Aorta (tissue), 5 donors: ENCODE measurements at regions not wholly inside any gene's neighbourhood (a gene's known extent, or its start where the extent isn't known, plus 50 kb on each side); places are given as distances from the start of the nearest gene placed in this dataset.
A peak's percentile ranks its signal among the peaks of the same experiment; 100 is the strongest.

ENCODE experiments used
- ATAC-seq: fragments of 200-7000 bp; cut with Tn5 transposase; one replicate; pipeline ENCODE4 v1.9.1; 2022; ENCODE audit warnings: moderate library complexity; ENCODE audit not compliant: low FRiP score
- DNase-seq, 2 donors: peaks; one replicate each; pipeline ENCODE4 v3.0.0-alpha.2; 2020
- H3K27ac ChIP-seq, 2 donors: one replicate each; pipeline ENCODE4 v1.5.1; 2013; ENCODE audit warnings: low read length in 2 of 2, mild to moderate bottlenecking in 2 of 2, moderate library complexity in 2 of 2, control low read depth in 1 of 2, inconsistent platforms in 1 of 2, low read depth in 1 of 2
- H3K27me3 ChIP-seq, 2 donors: one replicate each; pipeline ENCODE4 v1.6.1; 2013; ENCODE audit warnings: control low read depth in 1 of 2, low read length in 1 of 2, mild to moderate bottlenecking in 1 of 2, moderate library complexity in 1 of 2; ENCODE audit not compliant: insufficient read depth in 2 of 2, control insufficient read depth in 1 of 2
- H3K36me3 ChIP-seq, 2 donors: one replicate each; pipeline ENCODE4 v1.6.1; 2013; ENCODE audit warnings: control low read depth in 1 of 2, low read length in 1 of 2, mild to moderate bottlenecking in 1 of 2; ENCODE audit not compliant: insufficient read depth in 2 of 2, control insufficient read depth in 1 of 2
- H3K4me1 ChIP-seq, 2 donors: one replicate each; pipeline ENCODE4 v1.6.1; 2013; ENCODE audit warnings: low read length in 2 of 2, control low read depth in 1 of 2, mild to moderate bottlenecking in 1 of 2, moderate library complexity in 1 of 2; ENCODE audit not compliant: insufficient read depth in 2 of 2, control insufficient read depth in 1 of 2
- H3K4me3 ChIP-seq, 2 donors: one replicate each; pipeline ENCODE4 v1.5.1; 2013; ENCODE audit warnings: low read length in 2 of 2, control low read depth in 1 of 2, mild to moderate bottlenecking in 1 of 2
- H3K9me3 ChIP-seq: one replicate; pipeline ENCODE4 v1.6.1; 2013; ENCODE audit warnings: mild to moderate bottlenecking, low read length; ENCODE audit not compliant: control insufficient read depth
- WGBS, 2 donors: extraction: QIAGEN DNeasy Blood & Tissue Kit; methylation state at CpG; one replicate each; pipeline ENCODE4 v1.1.7; 2013; 5-methylcytosine and 5-hydroxymethylcytosine counted together
- intact Hi-C, 2 donors: fragments of 100-400 bp; cut with DNase I; formaldehyde crosslinking; loops; one replicate each; pipeline versions ENCODE4 v1.14.2 to v1.15.0; 2022
- donor health status: healthy with polysubstance abuse.
- donor health status: Bipolar disorder and iron deficiency.
- donor health status: DM: no; HTN: no; CAD: no.
- donor health status: DM: no; HTN: no; CAD: no.
- donor health status: DM: yes; HTN: yes; CAD: no.

- no peaks in the 10 kb centered on the region for H3K9me3 ChIP-seq
- H3K27ac ChIP-seq, result no peak overlapping the region
- DNase-seq (no peak), ATAC-seq (no peak)
- H3K4me3 ChIP-seq, result no peak overlapping the region
- WGBS, 2 donors, result 91 to 95% methylated on average over 5 of the region's 5 CpGs
- intact Hi-C loops, result no loop called here
- H3K4me1 ChIP-seq, result no peaks in the 10 kb centered on the region
- H3K36me3 ChIP-seq, result no peaks in the 10 kb centered on the region
- no peaks in the 10 kb centered on the region for H3K27me3 ChIP-seq
Measured at GRCh38 chr1:59039551-59039950, 255.7 kb upstream of the JUN start.

DNA sequence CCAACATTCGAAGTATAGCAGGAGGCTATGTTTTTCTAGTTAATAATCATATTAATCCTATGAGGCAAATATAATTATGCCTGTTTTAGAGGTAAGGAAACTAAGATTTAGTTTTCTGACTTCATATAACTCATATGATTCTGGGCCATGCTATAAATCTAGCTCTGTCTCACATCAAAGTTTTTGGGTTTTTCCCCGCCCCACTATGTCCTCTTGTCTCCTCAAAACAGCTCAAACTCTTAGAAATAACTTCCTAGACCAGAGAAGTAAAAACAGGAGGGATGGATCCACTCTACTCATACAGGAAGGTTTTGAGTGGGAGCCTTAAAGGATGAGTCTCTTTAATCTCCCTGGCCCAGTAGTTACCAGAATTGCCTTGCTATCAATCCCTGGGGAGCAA is 256.4 kb upstream of the FGGY start:
- no peaks in the 10 kb centered on the region for H3K27me3 ChIP-seq
- DNase-seq (no peak), ATAC-seq (no peak)
- no peak overlapping the region for H3K4me3 ChIP-seq
- 90 to 100% methylated on average over 2 of the region's 2 CpGs for WGBS, 2 donors
- intact Hi-C loops, result no loop called here
- no peaks in the 10 kb centered on the region for H3K4me1 ChIP-seq
- no peak overlapping the region for H3K27ac ChIP-seq
- H3K9me3 ChIP-seq, result no peaks in the 10 kb centered on the region
- H3K36me3 ChIP-seq, result no peaks in the 10 kb centered on the region

- Histone ChIP-seq H3K36me3 (no peaks in the 10 kb centered on the region), H3K9me3 (no peaks in the 10 kb centered on the region), H3K27ac (no peak overlapping the region), H3K4me3 (no peak overlapping the region), H3K27me3 (no peaks in the 10 kb centered on the region), H3K4me1 (no peaks in the 10 kb centered on the region)
- intact Hi-C loops, result no loop called here
- DNase-seq, result no peak
- WGBS, 2 donors, result 74% methylated on average over 5 of the region's 5 CpGs
- ATAC-seq, result no peak
Measured at GRCh38 chr1:59041646-59042277, 255.1 kb upstream of the FGGY start.

DNA sequence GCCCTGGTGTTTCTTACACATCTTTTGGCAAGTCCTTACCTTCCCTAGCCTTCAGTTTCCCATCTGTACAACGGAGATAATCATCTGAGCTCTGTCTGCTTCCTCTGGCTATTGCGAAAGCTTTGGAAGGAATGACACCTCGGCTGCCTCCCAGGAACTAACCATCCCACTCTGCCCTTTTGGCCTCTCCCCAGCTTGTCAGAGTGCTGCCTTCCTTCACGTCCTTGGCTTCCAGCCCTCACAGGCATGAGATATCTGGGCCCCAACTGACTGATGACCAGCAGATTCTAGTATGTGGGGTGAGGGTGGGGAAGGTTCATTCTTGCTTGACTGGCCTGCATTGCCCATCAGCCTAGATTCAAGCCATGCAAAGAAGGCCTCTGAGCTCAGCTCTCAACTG is 253.1 kb upstream of the FGGY start:
- Histone ChIP-seq H3K27ac (no peak overlapping the region), H3K4me3 (no peak overlapping the region), H3K9me3 (no peaks in the 10 kb centered on the region), H3K27me3 (no peaks in the 10 kb centered on the region), H3K4me1 (no peaks in the 10 kb centered on the region), H3K36me3 (no peaks in the 10 kb centered on the region)
- ATAC-seq, result peak; percentile 49
- intact Hi-C loops, result no loop called here
- DNase-seq, result peak in 1 of 2 donors; percentile 58
- 54 to 60% methylated on average over 4 of the region's 4 CpGs for WGBS, 2 donors

- H3K27me3 ChIP-seq, result no peaks in the 10 kb centered on the region
- DNase-seq (no peak), ATAC-seq (no peak)
- no peak overlapping the region for H3K4me3 ChIP-seq
- no peak overlapping the region for H3K27ac ChIP-seq
- H3K4me1 ChIP-seq, result no peaks in the 10 kb centered on the region
- WGBS, 2 donors, result 95 to 99% methylated on average over 2 of the region's 2 CpGs
- H3K36me3 ChIP-seq, result no peaks in the 10 kb centered on the region
- intact Hi-C loops, result no loop called here
- H3K9me3 ChIP-seq, result no peaks in the 10 kb centered on the region
Measured at GRCh38 chr1:59044535-59045121, 252.3 kb upstream of the FGGY start.

- Histone ChIP-seq H3K4me1 (no peaks in the 10 kb centered on the region), H3K36me3 (no peaks in the 10 kb centered on the region), H3K27ac (no peak overlapping the region), H3K4me3 (no peak overlapping the region), H3K9me3 (no peaks in the 10 kb centered on the region), H3K27me3 (no peaks in the 10 kb centered on the region)
- intact Hi-C loops, result no loop called here
- WGBS, 2 donors, result 93 to 95% methylated on average over 3 of the region's 3 CpGs
- ATAC-seq (no peak), DNase-seq (no peak)
Measured at GRCh38 chr1:59045137-59045536, 251.8 kb upstream of the FGGY start.

DNA sequence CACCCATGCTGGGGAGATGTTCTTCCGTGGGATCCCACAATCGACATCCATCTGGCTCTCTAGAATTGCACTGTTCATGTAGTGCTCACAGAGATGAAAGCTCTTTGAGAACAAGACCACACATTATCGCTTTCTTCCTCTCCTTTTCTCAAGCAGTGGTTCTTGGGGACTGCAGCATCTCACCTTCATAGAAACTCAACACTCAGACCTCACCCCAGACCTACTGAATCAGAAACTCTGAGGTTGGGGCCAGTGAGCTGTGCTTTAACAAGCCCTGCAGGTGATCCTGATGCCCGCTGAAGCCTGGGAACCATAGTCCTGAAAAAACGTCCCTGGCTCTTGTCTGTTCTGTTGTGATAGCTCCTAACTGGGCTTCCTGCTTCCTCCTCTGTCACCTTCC is 251.3 kb upstream of the FGGY start:
- Histone ChIP-seq H3K36me3 (no peaks in the 10 kb centered on the region), H3K4me3 (no peak overlapping the region), H3K27ac (no peak overlapping the region), H3K9me3 (no peaks in the 10 kb centered on the region), H3K27me3 (no peaks in the 10 kb centered on the region), H3K4me1 (no peaks in the 10 kb centered on the region)
- DNase-seq, result no peak
- WGBS, 2 donors, result 93 to 96% methylated on average over 5 of the region's 5 CpGs
- intact Hi-C loops, result no loop called here
- ATAC-seq, result no peak

GRCh38 chr1:59046134-59046533 is 250.8 kb upstream of the FGGY start:
- Histone ChIP-seq H3K9me3 (no peaks in the 10 kb centered on the region), H3K27ac (no peak overlapping the region), H3K4me3 (no peak overlapping the region), H3K4me1 (no peaks in the 10 kb centered on the region), H3K27me3 (no peaks in the 10 kb centered on the region), H3K36me3 (no peaks in the 10 kb centered on the region)
- intact Hi-C loops, result no loop called here
- 77 to 83% methylated on average over 2 of the region's 2 CpGs for WGBS, 2 donors
- no peak for DNase-seq
- no peak for ATAC-seq

DNA sequence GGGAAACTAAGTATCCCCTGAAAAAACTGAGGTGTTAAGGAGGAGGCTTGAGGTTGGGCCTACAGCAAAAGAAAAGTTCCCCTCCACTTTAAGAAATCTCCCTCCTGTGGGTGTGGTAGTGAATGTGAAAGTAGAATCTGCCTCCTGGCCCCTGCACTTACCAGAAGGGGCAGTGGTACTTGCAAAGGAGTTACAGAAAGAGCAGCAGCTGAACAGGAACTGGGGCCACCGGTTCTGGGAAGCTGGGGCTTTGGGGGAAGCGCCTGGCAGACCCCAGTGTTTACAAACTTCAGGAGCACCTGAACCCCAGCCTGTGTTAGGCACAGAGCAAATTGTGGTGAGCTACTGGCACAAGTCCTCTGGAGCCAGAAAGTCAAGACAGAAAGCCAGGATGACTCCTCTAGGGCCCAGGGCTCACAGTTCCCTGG is 250.2 kb upstream of the FGGY start:
- DNase-seq, result no peak

More for the DNA sequence above, 250.2 kb upstream of the FGGY start:
- Histone ChIP-seq H3K9me3 (no peaks in the 10 kb centered on the region), H3K27ac (no peak overlapping the region), H3K27me3 (no peaks in the 10 kb centered on the region), H3K4me1 (no peaks in the 10 kb centered on the region), H3K4me3 (no peak overlapping the region), H3K36me3 (no peaks in the 10 kb centered on the region)
- intact Hi-C loops, result no loop called here
- ATAC-seq, result no peak
- WGBS, 2 donors, result 67 to 70% methylated on average over 2 of the region's 2 CpGs
